ENCODE measurements at regions not wholly inside any gene's neighbourhood (a gene's known extent, or its start where the extent isn't known, plus 50 kb on each side); places are given as distances from the start of the nearest gene placed in this dataset.

- Mint-ChIP-seq H3K4me3 (no peak overlapping the region), H3K4me1 (no peaks in the 10 kb centered on the region), H3K9me3 (peaks cover 0 to 3% (median 2%) of the 10 kb centered on the region in 3 donors), H3K27me3 (peaks cover 12 to 16% of the 10 kb centered on the region in 2 donors), H3K36me3 (no peaks in the 10 kb centered on the region), H3K27ac (no peak overlapping the region)
- Histone ChIP-seq H3K9me3 (no peaks in the 10 kb centered on the region), H3K4me3 (ENCODE audit: control insufficient read depth in 1 of 2, extremely low read depth in 1 of 2, low read length in 1 of 2) (no peak overlapping the region), H3K27ac (ENCODE audit: low read length) (no peak overlapping the region), H3K36me3 (ENCODE audit: control insufficient read depth in 2 of 2, extremely low read depth in 1 of 2, insufficient read depth in 1 of 2, low read length in 1 of 2) (no peaks in the 10 kb centered on the region), H3K4me1 (ENCODE audit: control insufficient read depth in 1 of 2, extremely low read depth in 1 of 2, insufficient read depth in 2 of 2, low read length in 2 of 2) (no peaks in the 10 kb centered on the region), H3K27me3 (replicated peaks in 1 of 2; ENCODE audit: control insufficient read depth in 2 of 2, extremely low read depth in 1 of 2, insufficient read depth in 2 of 2, low read length in 1 of 2) (peaks cover 0 to 20% of the 10 kb centered on the region in 2 experiments)
- CTCF ChIA-PET = no interaction called here
- POLR2A ChIA-PET = no interaction called here
- no peak for ATAC-seq (replicated peaks in 1 of 4)
- no CpG with 5 or more reads among the region's 3 CpGs for WGBS (ENCODE audit: insufficient coverage)
- no peak for DNase-seq
These were observed 74.7 kb upstream of the IGFBP5 start for GRCh38 chr2:216770050-216770449.

GRCh38 chr2:216769626-216770025 is 74.3 kb upstream of the IGFBP5 start:
- ChIA-PET POLR2A (no interaction called here), CTCF (no interaction called here)
- Mint-ChIP-seq H3K27ac (no peak overlapping the region), H3K4me1 (no peaks in the 10 kb centered on the region), H3K9me3 (peaks cover 0 to 3% (median 2%) of the 10 kb centered on the region in 3 donors), H3K27me3 (peaks cover 15 to 20% of the 10 kb centered on the region in 2 donors), H3K4me3 (no peak overlapping the region), H3K36me3 (no peaks in the 10 kb centered on the region)
- DNase-seq (no peak), ATAC-seq (replicated peaks in 1 of 4) (no peak)
- Histone ChIP-seq H3K36me3 (ENCODE audit: control insufficient read depth in 2 of 2, extremely low read depth in 1 of 2, insufficient read depth in 1 of 2, low read length in 1 of 2) (no peaks in the 10 kb centered on the region), H3K27me3 (replicated peaks in 1 of 2; ENCODE audit: control insufficient read depth in 2 of 2, extremely low read depth in 1 of 2, insufficient read depth in 2 of 2, low read length in 1 of 2) (peaks cover 0 to 17% of the 10 kb centered on the region in 2 experiments), H3K9me3 (no peaks in the 10 kb centered on the region), H3K4me3 (ENCODE audit: control insufficient read depth in 1 of 2, extremely low read depth in 1 of 2, low read length in 1 of 2) (no peak overlapping the region), H3K27ac (ENCODE audit: low read length) (no peak overlapping the region), H3K4me1 (ENCODE audit: control insufficient read depth in 1 of 2, extremely low read depth in 1 of 2, insufficient read depth in 2 of 2, low read length in 2 of 2) (no peaks in the 10 kb centered on the region)

GRCh38 chr2:216768908-216769411 is 73.6 kb upstream of the IGFBP5 start:
- Mint-ChIP-seq H3K4me1 (no peaks in the 10 kb centered on the region), H3K4me3 (no peak overlapping the region), H3K9me3 (peaks cover 0 to 3% (median 2%) of the 10 kb centered on the region in 3 donors), H3K27ac (no peak overlapping the region), H3K27me3 (peaks cover 11 to 25% of the 10 kb centered on the region in 2 donors), H3K36me3 (no peaks in the 10 kb centered on the region)
- CTCF ChIA-PET = no interaction called here
- POLR2A ChIA-PET = no interaction called here
- ATAC-seq (replicated peaks in 1 of 4) = no peak
- no peaks in the 10 kb centered on the region for H3K36me3 ChIP-seq (ENCODE audit: control insufficient read depth in 2 of 2, extremely low read depth in 1 of 2, insufficient read depth in 1 of 2, low read length in 1 of 2)
- WGBS (ENCODE audit: insufficient coverage) = 90% methylated on average over 1 of the region's 3 CpGs
- no peak overlapping the region for H3K4me3 ChIP-seq (ENCODE audit: control insufficient read depth in 1 of 2, extremely low read depth in 1 of 2, low read length in 1 of 2)
- H3K4me1 ChIP-seq (ENCODE audit: control insufficient read depth in 1 of 2, extremely low read depth in 1 of 2, insufficient read depth in 2 of 2, low read length in 2 of 2) = no peaks in the 10 kb centered on the region
- no peak overlapping the region for H3K27ac ChIP-seq (ENCODE audit: low read length)
- H3K27me3 ChIP-seq (replicated peaks in 1 of 2; ENCODE audit: control insufficient read depth in 2 of 2, extremely low read depth in 1 of 2, insufficient read depth in 2 of 2, low read length in 1 of 2) = peaks cover 0 to 15% of the 10 kb centered on the region in 2 experiments
- H3K9me3 ChIP-seq = no peaks in the 10 kb centered on the region
- DNase-seq = no peak

DNA sequence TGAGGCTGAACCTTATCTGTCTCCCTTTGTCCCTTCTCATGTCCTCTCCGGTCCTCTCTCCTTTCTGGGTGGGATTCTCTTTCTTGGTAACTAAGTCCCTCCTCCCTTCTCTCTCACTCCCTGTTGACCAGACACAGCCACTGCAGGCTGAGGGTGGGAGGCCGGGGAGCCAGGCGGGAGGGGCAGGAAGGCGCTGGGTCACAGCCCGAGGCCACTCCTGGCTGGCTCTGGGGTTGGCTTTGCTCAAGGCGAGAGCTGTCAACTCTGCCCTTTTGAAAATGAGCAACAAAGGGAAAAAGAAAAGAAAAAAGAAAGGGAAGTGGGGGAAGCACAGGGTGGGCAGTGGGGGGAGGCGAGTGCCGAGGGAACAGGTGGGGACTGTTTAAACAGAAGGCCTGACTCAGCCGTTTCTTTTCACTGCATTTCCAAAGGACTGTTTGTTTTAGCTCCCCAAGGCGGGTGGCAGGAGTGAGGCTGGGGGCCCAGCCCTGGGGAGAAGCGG is 70.5 kb upstream of the IGFBP5 start:
- Histone ChIP-seq H3K4me1 (ENCODE audit: control insufficient read depth in 1 of 2, extremely low read depth in 1 of 2, insufficient read depth in 2 of 2, low read length in 2 of 2) (no peaks in the 10 kb centered on the region), H3K27ac (ENCODE audit: low read length) (no peak overlapping the region), H3K9me3 (no peaks in the 10 kb centered on the region), H3K4me3 (ENCODE audit: control insufficient read depth in 1 of 2, extremely low read depth in 1 of 2, low read length in 1 of 2) (no peak overlapping the region), H3K27me3 (replicated peaks in 1 of 2; ENCODE audit: control insufficient read depth in 2 of 2, extremely low read depth in 1 of 2, insufficient read depth in 2 of 2, low read length in 1 of 2) (peaks cover 0 to 10% of the 10 kb centered on the region in 2 experiments), H3K36me3 (ENCODE audit: control insufficient read depth in 2 of 2, extremely low read depth in 1 of 2, insufficient read depth in 1 of 2, low read length in 1 of 2) (no peaks in the 10 kb centered on the region)
- Mint-ChIP-seq H3K36me3 (no peaks in the 10 kb centered on the region), H3K27ac (no peak overlapping the region), H3K9me3 (no peaks in the 10 kb centered on the region), H3K4me1 (no peaks in the 10 kb centered on the region), H3K27me3 (peaks cover 10 to 27% of the 10 kb centered on the region in 2 donors), H3K4me3 (no peak overlapping the region)
- CTCF ChIA-PET = interaction anchor here in 1 of 2 donors (0.5 kb wide), 1 partner anchor 141 kb away, joined by 3 read pairs; no protein-coding TSS in a partner anchor
- 39% methylated on average over 6 of the region's 11 CpGs for WGBS (ENCODE audit: insufficient coverage)
- POLR2A ChIA-PET = no interaction called here
- ATAC-seq (replicated peaks in 1 of 4) (no peak), DNase-seq (no peak)

DNA sequence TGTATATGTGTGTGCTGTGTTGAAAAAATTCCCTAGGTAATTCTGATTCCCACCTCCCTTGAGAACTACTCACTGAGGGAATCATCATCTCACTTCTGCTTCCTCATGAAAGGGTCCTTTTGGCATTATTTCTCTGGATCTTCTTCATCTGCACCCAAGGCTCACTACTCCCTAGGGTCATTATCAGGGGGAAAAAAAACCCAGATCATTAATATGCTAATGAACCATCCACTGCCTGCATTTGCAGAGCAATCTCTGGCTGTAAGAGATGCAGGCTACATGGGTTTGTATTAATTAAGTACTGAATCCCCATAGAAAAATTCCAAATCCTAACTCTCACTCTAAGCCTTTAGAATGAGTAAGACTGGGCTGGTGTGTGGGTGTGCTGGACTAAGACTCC is 68.0 kb upstream of the IGFBP5 start:
- H3K9me3 ChIP-seq = no peaks in the 10 kb centered on the region
- Mint-ChIP-seq H3K36me3 (no peaks in the 10 kb centered on the region), H3K27ac (no peak overlapping the region), H3K27me3 (peaks cover 10 to 27% of the 10 kb centered on the region in 2 donors), H3K4me3 (no peak overlapping the region), H3K9me3 (no peaks in the 10 kb centered on the region), H3K4me1 (no peaks in the 10 kb centered on the region)
- ATAC-seq (replicated peaks in 1 of 4) (no peak), DNase-seq (no peak)
- no peaks in the 10 kb centered on the region for H3K4me1 ChIP-seq (ENCODE audit: control insufficient read depth in 1 of 2, extremely low read depth in 1 of 2, insufficient read depth in 2 of 2, low read length in 2 of 2)
- no peak overlapping the region for H3K27ac ChIP-seq (ENCODE audit: low read length)
- CTCF ChIA-PET = no interaction called here
- POLR2A ChIA-PET = no interaction called here
- H3K4me3 ChIP-seq (ENCODE audit: control insufficient read depth in 1 of 2, extremely low read depth in 1 of 2, low read length in 1 of 2) = no peak overlapping the region
- H3K27me3 ChIP-seq (replicated peaks in 1 of 2; ENCODE audit: control insufficient read depth in 2 of 2, extremely low read depth in 1 of 2, insufficient read depth in 2 of 2, low read length in 1 of 2) = peaks cover 0 to 10% of the 10 kb centered on the region in 2 experiments
- H3K36me3 ChIP-seq (ENCODE audit: control insufficient read depth in 2 of 2, extremely low read depth in 1 of 2, insufficient read depth in 1 of 2, low read length in 1 of 2) = no peaks in the 10 kb centered on the region

DNA sequence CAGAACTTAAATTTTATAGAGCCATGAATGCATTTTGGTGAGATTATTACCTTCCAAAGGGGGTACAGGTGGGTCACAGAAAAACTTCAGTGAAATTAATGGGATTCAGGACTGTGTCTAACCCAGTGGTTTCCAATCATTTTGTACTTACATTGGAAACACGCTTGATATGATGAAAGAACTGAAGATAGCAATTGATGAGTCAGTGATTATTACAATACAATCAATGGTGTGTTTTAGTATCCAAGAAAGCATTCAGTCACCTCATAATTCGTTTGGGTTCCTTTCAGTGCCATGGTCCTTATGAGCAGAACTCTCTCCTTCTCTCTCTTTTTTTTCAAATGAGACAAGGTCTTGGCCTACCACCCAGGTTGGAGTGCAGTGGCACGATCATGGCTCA is 66.5 kb upstream of the IGFBP5 start:
- DNase-seq = no peak
- POLR2A ChIA-PET = interaction anchor here in 1 of 2 donors (0.6 kb wide), 1 partner anchor 1301 kb away, joined by 3 read pairs; no protein-coding TSS in a partner anchor
- H3K27ac Mint-ChIP-seq = no peak overlapping the region
- H3K27me3 ChIP-seq (replicated peaks in 1 of 2; ENCODE audit: control insufficient read depth in 2 of 2, extremely low read depth in 1 of 2, insufficient read depth in 2 of 2, low read length in 1 of 2) = peaks cover 0 to 7% of the 10 kb centered on the region in 2 experiments
- no peaks in the 10 kb centered on the region for H3K9me3 Mint-ChIP-seq
- CTCF ChIA-PET = no interaction called here
- no peak for ATAC-seq (replicated peaks in 1 of 4)
- peaks cover 9 to 24% of the 10 kb centered on the region in 2 donors for H3K27me3 Mint-ChIP-seq
- H3K4me3 ChIP-seq (ENCODE audit: control insufficient read depth in 1 of 2, extremely low read depth in 1 of 2, low read length in 1 of 2) = no peak overlapping the region
- no peak overlapping the region for H3K4me3 Mint-ChIP-seq
- H3K36me3 Mint-ChIP-seq = no peaks in the 10 kb centered on the region
- WGBS (ENCODE audit: insufficient coverage) = 17% methylated on average over 1 of the region's 3 CpGs
- H3K4me1 ChIP-seq (ENCODE audit: control insufficient read depth in 1 of 2, extremely low read depth in 1 of 2, insufficient read depth in 2 of 2, low read length in 2 of 2) = no peaks in the 10 kb centered on the region
- H3K9me3 ChIP-seq = no peaks in the 10 kb centered on the region
- no peaks in the 10 kb centered on the region for H3K4me1 Mint-ChIP-seq
- no peaks in the 10 kb centered on the region for H3K36me3 ChIP-seq (ENCODE audit: control insufficient read depth in 2 of 2, extremely low read depth in 1 of 2, insufficient read depth in 1 of 2, low read length in 1 of 2)
- H3K27ac ChIP-seq (ENCODE audit: low read length) = no peak overlapping the region

DNA sequence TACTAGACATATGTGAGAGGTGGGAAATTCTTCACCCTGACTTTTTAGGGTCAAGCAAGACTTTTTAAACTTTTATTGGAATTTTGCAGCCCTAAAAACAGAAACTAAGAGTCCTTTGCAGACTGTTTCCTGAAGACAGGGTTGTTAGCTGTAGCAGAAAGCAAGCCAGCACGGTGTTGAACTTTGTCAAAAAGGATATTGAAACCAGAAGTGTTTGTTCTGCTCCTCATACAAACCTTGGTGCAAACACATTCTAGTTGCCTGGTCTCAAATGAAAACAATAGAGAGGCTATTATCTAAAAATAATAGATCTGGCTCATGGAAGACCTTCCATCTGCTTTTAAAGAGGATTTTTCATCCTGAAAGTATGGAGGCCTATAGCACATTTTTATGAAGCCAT is 65.8 kb upstream of the IGFBP5 start:
- CTCF ChIA-PET = no interaction called here
- Histone ChIP-seq H3K27me3 (replicated peaks in 1 of 2; ENCODE audit: control insufficient read depth in 2 of 2, extremely low read depth in 1 of 2, insufficient read depth in 2 of 2, low read length in 1 of 2) (peaks cover 0 to 11% of the 10 kb centered on the region in 2 experiments), H3K4me3 (ENCODE audit: control insufficient read depth in 1 of 2, extremely low read depth in 1 of 2, low read length in 1 of 2) (no peak overlapping the region), H3K9me3 (no peaks in the 10 kb centered on the region), H3K27ac (ENCODE audit: low read length) (no peak overlapping the region), H3K36me3 (ENCODE audit: control insufficient read depth in 2 of 2, extremely low read depth in 1 of 2, insufficient read depth in 1 of 2, low read length in 1 of 2) (no peaks in the 10 kb centered on the region), H3K4me1 (ENCODE audit: control insufficient read depth in 1 of 2, extremely low read depth in 1 of 2, insufficient read depth in 2 of 2, low read length in 2 of 2) (no peaks in the 10 kb centered on the region)
- Mint-ChIP-seq H3K4me1 (no peaks in the 10 kb centered on the region), H3K36me3 (no peaks in the 10 kb centered on the region), H3K27ac (no peak overlapping the region), H3K9me3 (no peaks in the 10 kb centered on the region), H3K27me3 (peaks cover 12 to 26% of the 10 kb centered on the region in 2 donors), H3K4me3 (no peak overlapping the region)
- no peak for DNase-seq
- POLR2A ChIA-PET = no interaction called here
- ATAC-seq (replicated peaks in 1 of 4) = no peak
- no CpG with 5 or more reads among the region's 1 CpG for WGBS (ENCODE audit: insufficient coverage)

Data from T-cell (primary cell).